ENCODE measurements at regions not wholly inside any gene's neighbourhood (a gene's known extent, or its start where the extent isn't known, plus 50 kb on each side); places are given as distances from the start of the nearest gene placed in this dataset.

- 15 to 38% (median 28%) methylated on average over 21 to 22 of the region's 22 CpGs for WGBS, 3 donors
- no peak overlapping the region for H3K27ac ChIP-seq
- no peaks in the 10 kb centered on the region for H3K36me3 ChIP-seq
- intact Hi-C loops (cut with DNase I), result no loop called here
- H3K27me3 ChIP-seq, result no peaks in the 10 kb centered on the region
- H3K4me3 ChIP-seq, result no peak overlapping the region
- no peak for DNase-seq
- H3K4me1 ChIP-seq (ENCODE audit: insufficient read depth), result no peaks in the 10 kb centered on the region
- H3K9me3 ChIP-seq, result no peaks in the 10 kb centered on the region
- TF ChIP-seq POLR2A (IDR thresholded peaks at IDR 0.05) (no peak), EP300 (IDR thresholded peaks at IDR 0.05) (no peak)
- TF ChIP-seq, protein P1, sequence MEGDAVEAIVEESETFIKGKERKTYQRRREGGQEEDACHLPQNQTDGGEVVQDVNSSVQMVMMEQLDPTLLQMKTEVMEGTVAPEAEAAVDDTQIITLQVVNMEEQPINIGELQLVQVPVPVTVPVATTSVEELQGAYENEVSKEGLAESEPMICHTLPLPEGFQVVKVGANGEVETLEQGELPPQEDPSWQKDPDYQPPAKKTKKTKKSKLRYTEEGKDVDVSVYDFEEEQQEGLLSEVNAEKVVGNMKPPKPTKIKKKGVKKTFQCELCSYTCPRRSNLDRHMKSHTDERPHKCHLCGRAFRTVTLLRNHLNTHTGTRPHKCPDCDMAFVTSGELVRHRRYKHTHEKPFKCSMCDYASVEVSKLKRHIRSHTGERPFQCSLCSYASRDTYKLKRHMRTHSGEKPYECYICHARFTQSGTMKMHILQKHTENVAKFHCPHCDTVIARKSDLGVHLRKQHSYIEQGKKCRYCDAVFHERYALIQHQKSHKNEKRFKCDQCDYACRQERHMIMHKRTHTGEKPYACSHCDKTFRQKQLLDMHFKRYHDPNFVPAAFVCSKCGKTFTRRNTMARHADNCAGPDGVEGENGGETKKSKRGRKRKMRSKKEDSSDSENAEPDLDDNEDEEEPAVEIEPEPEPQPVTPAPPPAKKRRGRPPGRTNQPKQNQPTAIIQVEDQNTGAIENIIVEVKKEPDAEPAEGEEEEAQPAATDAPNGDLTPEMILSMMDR (IDR thresholded peaks at IDR 0.05), result no peak
These were observed 141.0 kb upstream of the NGF start for GRCh38 chr1:115479055-115479482.

GRCh38 chr1:115477071-115477470 lies 139.0 kb upstream of the NGF start:
- no peak for DNase-seq
- TF ChIP-seq, protein P1 (IDR thresholded peaks at IDR 0.05), result no peak
- TF ChIP-seq POLR2A (IDR thresholded peaks at IDR 0.05) (no peak), EP300 (IDR thresholded peaks at IDR 0.05) (no peak)
- H3K36me3 ChIP-seq, result no peaks in the 10 kb centered on the region
- no peaks in the 10 kb centered on the region for H3K4me1 ChIP-seq (ENCODE audit: insufficient read depth)
- intact Hi-C loops (cut with DNase I), result no loop called here
- 82 to 86% (median 86%) methylated on average over 7 of the region's 7 CpGs for WGBS, 3 donors
- H3K27ac ChIP-seq, result no peak overlapping the region
- H3K9me3 ChIP-seq, result no peaks in the 10 kb centered on the region
- no peaks in the 10 kb centered on the region for H3K27me3 ChIP-seq
- no peak overlapping the region for H3K4me3 ChIP-seq

GRCh38 chr1:115476616-115477015 lies 138.6 kb upstream of the NGF start:
- no peaks in the 10 kb centered on the region for H3K4me1 ChIP-seq (ENCODE audit: insufficient read depth)
- DNase-seq, result no peak
- no peaks in the 10 kb centered on the region for H3K36me3 ChIP-seq
- H3K27me3 ChIP-seq, result no peaks in the 10 kb centered on the region
- H3K9me3 ChIP-seq, result no peaks in the 10 kb centered on the region
- no peak overlapping the region for H3K27ac ChIP-seq
- no peak overlapping the region for H3K4me3 ChIP-seq
- 66 to 81% (median 71%) methylated on average over 2 of the region's 2 CpGs for WGBS, 3 donors
- no peak for TF ChIP-seq EP300 (IDR thresholded peaks at IDR 0.05)
- TF ChIP-seq, protein P1 (IDR thresholded peaks at IDR 0.05), result no peak
- TF ChIP-seq POLR2A (IDR thresholded peaks at IDR 0.05), result no peak
- intact Hi-C loops (cut with DNase I), result no loop called here

- H3K27me3 ChIP-seq, result no peaks in the 10 kb centered on the region
- H3K36me3 ChIP-seq, result no peaks in the 10 kb centered on the region
- no peaks in the 10 kb centered on the region for H3K4me1 ChIP-seq (ENCODE audit: insufficient read depth)
- intact Hi-C loops (cut with DNase I), result no loop called here
- H3K27ac ChIP-seq, result no peak overlapping the region
- WGBS, 3 donors, result 72 to 76% (median 75%) methylated on average over 5 of the region's 5 CpGs
- DNase-seq, result no peak
- no peaks in the 10 kb centered on the region for H3K9me3 ChIP-seq
- TF ChIP-seq, protein P1 (IDR thresholded peaks at IDR 0.05), result no peak
- no peak for TF ChIP-seq POLR2A (IDR thresholded peaks at IDR 0.05)
- TF ChIP-seq EP300 (IDR thresholded peaks at IDR 0.05), result no peak
- no peak overlapping the region for H3K4me3 ChIP-seq
These were observed 137.9 kb upstream of the NGF start for GRCh38 chr1:115475901-115476300.
